Globus pallidus (tissue), 1 donor: ENCODE measurements at regions not wholly inside any gene's neighbourhood (a gene's known extent, or its start where the extent isn't known, plus 50 kb on each side); places are given as distances from the start of the nearest gene placed in this dataset.
A peak's percentile ranks its signal among the peaks of the same experiment; 100 is the strongest.

Experiments used
- DNase-seq: peaks from one replicate; pipeline ENCODE4 v3.0.0-alpha.2; 2015; ENCODE audit warnings: low spot score

- no peak for DNase-seq
These were observed 88.0 kb upstream of the SETBP1 start for GRCh38 chr18:44592639-44593038.

- no peak for DNase-seq
These were observed 85.8 kb upstream of the SETBP1 start for GRCh38 chr18:44594799-44595467.

GRCh38 chr18:44597797-44598196 is 82.9 kb upstream of the SETBP1 start:
- no peak for DNase-seq

- DNase-seq, result no peak
These were observed 82.2 kb upstream of the SETBP1 start for GRCh38 chr18:44598514-44598913.

GRCh38 chr18:44599412-44599811 is 81.3 kb upstream of the SETBP1 start:
- DNase-seq, result peak; percentile 83

GRCh38 chr18:44601447-44601846 is 79.2 kb upstream of the SETBP1 start:
- DNase-seq, result no peak

GRCh38 chr18:44602380-44602779 is 78.3 kb upstream of the SETBP1 start:
- DNase-seq, result no peak

GRCh38 chr18:44602845-44603244 is 77.8 kb upstream of the SETBP1 start:
- no peak for DNase-seq

GRCh38 chr18:44609181-44609941 is 71.3 kb upstream of the SETBP1 start:
- DNase-seq, result no peak

GRCh38 chr18:44620812-44621211 is 59.9 kb upstream of the SETBP1 start:
- no peak for DNase-seq

GRCh38 chr18:44624052-44624451 is 56.6 kb upstream of the SETBP1 start:
- no peak for DNase-seq

GRCh38 chr18:44625386-44625785 is 55.3 kb upstream of the SETBP1 start:
- DNase-seq, result no peak

- no peak for DNase-seq
These were observed 54.5 kb upstream of the SETBP1 start for GRCh38 chr18:44626236-44626635.

GRCh38 chr18:44626807-44627206 is 53.9 kb upstream of the SETBP1 start:
- no peak for DNase-seq

GRCh38 chr18:44627280-44627679 is 53.4 kb upstream of the SETBP1 start:
- no peak for DNase-seq

GRCh38 chr18:44629406-44629805 is 51.3 kb upstream of the SETBP1 start:
- DNase-seq, result no peak

- no peak for DNase-seq
These were observed 50.6 kb upstream of the SETBP1 start for GRCh38 chr18:44630118-44630517.
